Stimulated activated CD8-positive, alpha-beta memory T cell treated with anti-CD3 and anti-CD28 coated beads, Interleukin-2, amount 100 ng/mL, for 48 hours (primary cell): ENCODE measurements at regions not wholly inside any gene's neighbourhood (a gene's known extent, or its start where the extent isn't known, plus 50 kb on each side); places are given as distances from the start of the nearest gene placed in this dataset.
"Not testable (repeated sequence)": the region's sequence is repeated elsewhere in the genome, so short reads cannot be mapped to it uniquely, and the experiment has no call there.

Experiments
- DNase-seq, 2 donors: peaks; one replicate each; pipeline ENCODE4 v3.0.0-alpha.2; 2020; ENCODE audit warnings: low read depth in 2 of 2

- peak in 1 of 2 donors; percentile 10 for DNase-seq
Observed at GRCh38 chr14:35944847-35945246, 118.7 kb downstream of the BRMS1L start.

GRCh38 chr14:35940291-35940690, 114.2 kb downstream of the BRMS1L start:
- DNase-seq = no peak

GRCh38 chr14:35938770-35939169, 112.6 kb downstream of the BRMS1L start:
- DNase-seq = no peak

GRCh38 chr14:35934499-35934898, 108.4 kb downstream of the BRMS1L start:
- no peak for DNase-seq

- peak in 1 of 2 donors; percentile 14 for DNase-seq
Observed at GRCh38 chr14:35932659-35933159, 106.6 kb downstream of the BRMS1L start.

- DNase-seq = no peak
Observed at GRCh38 chr14:35932136-35932535, 106.0 kb downstream of the BRMS1L start.

GRCh38 chr14:35931346-35931745, 105.2 kb downstream of the BRMS1L start:
- no peak for DNase-seq

- DNase-seq = no peak
Observed at GRCh38 chr14:35929186-35929585, 103.0 kb downstream of the BRMS1L start.

GRCh38 chr14:35927727-35928126, 101.6 kb downstream of the BRMS1L start:
- DNase-seq = no peak

GRCh38 chr14:35925319-35925718, 99.2 kb downstream of the BRMS1L start:
- DNase-seq = no peak

GRCh38 chr14:35922590-35922989, 96.5 kb downstream of the BRMS1L start:
- not testable (repeated sequence) for DNase-seq

GRCh38 chr14:35921745-35922144, 95.6 kb downstream of the BRMS1L start:
- no peak for DNase-seq
